MM.1S (cell line): ENCODE measurements at regions not wholly inside any gene's neighbourhood (a gene's known extent, or its start where the extent isn't known, plus 50 kb on each side); places are given as distances from the start of the nearest gene placed in this dataset.

Source experiments
- DNase-seq: peaks from one replicate; pipeline ENCODE4 v3.0.0-alpha.2; 2015
- H2AFZ ChIP-seq: fragments of 300-600 bp; sonication (generic); 2 replicates; pipeline ENCODE4 v1.6.0; 2016; ENCODE audit warnings: antibody characterized with exemption, low read length
- H3F3A ChIP-seq: fragments of 300-600 bp; sonication (generic); 2 replicates; pipeline ENCODE4 v1.6.1; 2016; ENCODE audit warnings: mild to moderate bottlenecking, antibody characterized with exemption, low read length, moderate library complexity, mixed read lengths; ENCODE audit not compliant: insufficient read depth
- H3K27ac ChIP-seq: fragments of 300-600 bp; sonication (generic); 2 replicates; pipeline ENCODE4 v1.5.1; 2016; ENCODE audit warnings: mild to moderate bottlenecking, low read length
- H3K27me3 ChIP-seq: fragments of 300-600 bp; sonication (generic); replicated peaks from 2 replicates; pipeline ENCODE4 v1.6.0; 2016; ENCODE audit warnings: low read length; ENCODE audit not compliant: insufficient read depth
- H3K36me3 ChIP-seq: fragments of 300-600 bp; sonication (generic); replicated peaks from 2 replicates; pipeline ENCODE4 v1.6.1; 2016; ENCODE audit warnings: mild to moderate bottlenecking, low read length, mixed read lengths; ENCODE audit not compliant: insufficient read depth
- H3K4me1 ChIP-seq: fragments of 300-600 bp; sonication (generic); 2 replicates; pipeline ENCODE4 v1.6.1; 2016; ENCODE audit warnings: low read length, mixed read lengths
- H3K4me2 ChIP-seq: fragments of 300-600 bp; sonication (generic); 2 replicates; pipeline ENCODE4 v1.6.0; 2016; ENCODE audit warnings: low read depth, low read length
- H3K4me3 ChIP-seq: fragments of 300-600 bp; sonication (generic); 2 replicates; pipeline ENCODE4 v1.5.1; 2016; ENCODE audit warnings: low read length, mixed read lengths
- H3K79me2 ChIP-seq: fragments of 300-600 bp; sonication (generic); 2 replicates; pipeline ENCODE4 v1.6.1; 2016; ENCODE audit warnings: mixed run types, low read length, mixed read lengths
- H3K9ac ChIP-seq: fragments of 300-600 bp; sonication (generic); 2 replicates; pipeline ENCODE4 v1.6.1; 2016; ENCODE audit warnings: low read length, mixed read lengths
- H3K9me2 ChIP-seq: fragments of 300-600 bp; sonication (generic); replicated peaks from 2 replicates; pipeline ENCODE4 v1.6.1; 2016; ENCODE audit warnings: mild to moderate bottlenecking, low read length, mixed read lengths; ENCODE audit not compliant: insufficient read depth
- H3K9me3 ChIP-seq: fragments of 300-600 bp; sonication (generic); replicated peaks from 2 replicates; pipeline ENCODE4 v1.6.1; 2016; ENCODE audit warnings: mild to moderate bottlenecking, low read length, mixed read lengths; ENCODE audit not compliant: insufficient read depth
- H4K20me1 ChIP-seq: fragments of 300-600 bp; sonication (generic); 2 replicates; pipeline ENCODE4 v1.6.1; 2016; ENCODE audit warnings: mild to moderate bottlenecking, low read length, moderate library complexity, mixed read lengths; ENCODE audit not compliant: insufficient read depth
- CTCF ChIP-seq: fragments of 300-600 bp; sonication (generic); IDR thresholded peaks from 2 replicates; pipeline ENCODE4 v1.5.1; 2016; ENCODE audit warnings: antibody characterized with exemption, low read length, mixed read lengths
- EZH2 ChIP-seq: fragments of 300-600 bp; sonication (generic); optimal IDR thresholded peaks from 2 replicates; pipeline ENCODE3; 2017; ENCODE audit warnings: low read depth, mild to moderate bottlenecking, antibody characterized with exemption, low read length, mixed read lengths
- EZH2phosphoT487 ChIP-seq: fragments of 300-600 bp; sonication (generic); IDR thresholded peaks from 2 replicates; pipeline ENCODE4 v1.6.1; 2018; ENCODE audit warnings: antibody characterized with exemption, low read length

- no peaks in the 10 kb centered on the region for H3K4me1 ChIP-seq
- no peak overlapping the region for H3K27ac ChIP-seq
- H3K9me2 ChIP-seq = no peaks in the 10 kb centered on the region
- no peaks in the 10 kb centered on the region for H3F3A ChIP-seq
- DNase-seq = no peak
- no peaks in the 10 kb centered on the region for H3K79me2 ChIP-seq
- TF ChIP-seq CTCF (no peak), EZH2phosphoT487 (no peak), EZH2 (no peak)
- no peaks in the 10 kb centered on the region for H3K36me3 ChIP-seq
- no peak overlapping the region for H3K4me2 ChIP-seq
- no peaks in the 10 kb centered on the region for H3K27me3 ChIP-seq
- no peaks in the 10 kb centered on the region for H3K9me3 ChIP-seq
- H3K4me3 ChIP-seq = no peak overlapping the region
- no peak overlapping the region for H3K9ac ChIP-seq
- H2AFZ ChIP-seq = no peak overlapping the region
- no peaks in the 10 kb centered on the region for H4K20me1 ChIP-seq
Observed at GRCh38 chr14:51533872-51534553, 117.7 kb upstream of the FRMD6 start.

- Histone ChIP-seq H3K79me2 (no peaks in the 10 kb centered on the region), H3K4me1 (no peaks in the 10 kb centered on the region), H3K36me3 (no peaks in the 10 kb centered on the region), H3F3A (no peaks in the 10 kb centered on the region), H3K9ac (no peak overlapping the region), H3K9me3 (no peaks in the 10 kb centered on the region), H3K27ac (no peak overlapping the region), H3K4me2 (no peak overlapping the region), H3K9me2 (no peaks in the 10 kb centered on the region), H3K27me3 (no peaks in the 10 kb centered on the region), H2AFZ (no peak overlapping the region), H4K20me1 (no peaks in the 10 kb centered on the region), H3K4me3 (no peak overlapping the region)
- DNase-seq = no peak
- no peak for TF ChIP-seq CTCF
- no peak for TF ChIP-seq EZH2phosphoT487
- no peak for TF ChIP-seq EZH2
Observed at GRCh38 chr14:51534610-51535011, 117.1 kb upstream of the FRMD6 start.

- Histone ChIP-seq H3K9me3 (no peaks in the 10 kb centered on the region), H3K4me2 (no peak overlapping the region), H3K4me3 (no peak overlapping the region), H2AFZ (no peak overlapping the region), H3K79me2 (no peaks in the 10 kb centered on the region), H3K9ac (no peak overlapping the region), H3K27me3 (no peaks in the 10 kb centered on the region), H3K27ac (no peak overlapping the region), H3K9me2 (no peaks in the 10 kb centered on the region), H4K20me1 (no peaks in the 10 kb centered on the region), H3F3A (no peaks in the 10 kb centered on the region), H3K4me1 (no peaks in the 10 kb centered on the region), H3K36me3 (no peaks in the 10 kb centered on the region)
- no peak for DNase-seq
- TF ChIP-seq CTCF (no peak), EZH2phosphoT487 (no peak), EZH2 (no peak)
Observed at GRCh38 chr14:51535443-51536044, 116.2 kb upstream of the FRMD6 start.
